Activated naive CD4-positive, alpha-beta T cell treated with Interleukin-2 at 50 U/mL for 16 hours (primary cell): ENCODE measurements at regions not wholly inside any gene's neighbourhood (a gene's known extent, or its start where the extent isn't known, plus 50 kb on each side); places are given as distances from the start of the nearest gene placed in this dataset.

Source experiments
- DNase-seq: peaks from one replicate; pipeline ENCODE4 v3.0.0-alpha.2; 2020

GRCh38 chr6:150651808-150652470 is 52.3 kb downstream of the PLEKHG1 start:
- no peak for DNase-seq

- no peak for DNase-seq
Observed at GRCh38 chr6:150652848-150653613, 53.3 kb downstream of the PLEKHG1 start.

- no peak for DNase-seq
Observed at GRCh38 chr6:150654608-150655007, 54.9 kb downstream of the PLEKHG1 start.

GRCh38 chr6:150656156-150656555 is 56.5 kb downstream of the PLEKHG1 start:
- no peak for DNase-seq

- no peak for DNase-seq
Observed at GRCh38 chr6:150658421-150658820, 58.7 kb downstream of the PLEKHG1 start.

- DNase-seq: no peak
Observed at GRCh38 chr6:150659046-150659763, 59.5 kb downstream of the PLEKHG1 start.

- no peak for DNase-seq
Observed at GRCh38 chr6:150661216-150662007, 61.7 kb downstream of the PLEKHG1 start.

GRCh38 chr6:150662814-150663213 is 63.1 kb downstream of the PLEKHG1 start:
- DNase-seq: no peak

- no peak for DNase-seq
Observed at GRCh38 chr6:150664091-150664490, 64.4 kb downstream of the PLEKHG1 start.

- DNase-seq: no peak
Observed at GRCh38 chr6:150666071-150666470, 66.4 kb downstream of the PLEKHG1 start.

- no peak for DNase-seq
Observed at GRCh38 chr6:150667359-150667758, 67.7 kb downstream of the PLEKHG1 start.

GRCh38 chr6:150667977-150668716 is 68.5 kb downstream of the PLEKHG1 start:
- no peak for DNase-seq

- DNase-seq: no peak
Observed at GRCh38 chr6:150668900-150669302, 69.2 kb downstream of the PLEKHG1 start.

GRCh38 chr6:150670311-150670710 is 70.6 kb downstream of the PLEKHG1 start:
- DNase-seq: no peak

- DNase-seq: no peak
Observed at GRCh38 chr6:150672800-150673199, 73.1 kb downstream of the PLEKHG1 start.

- DNase-seq: no peak
Observed at GRCh38 chr6:150673720-150674346, 74.1 kb downstream of the PLEKHG1 start.

GRCh38 chr6:150676344-150676743 is 76.7 kb downstream of the PLEKHG1 start:
- no peak for DNase-seq

- no peak for DNase-seq
Observed at GRCh38 chr6:150676772-150677171, 77.1 kb downstream of the PLEKHG1 start.

GRCh38 chr6:150680510-150680909 is 80.8 kb downstream of the PLEKHG1 start:
- DNase-seq: no peak

- no peak for DNase-seq
Observed at GRCh38 chr6:150681578-150682395, 82.1 kb downstream of the PLEKHG1 start.

- DNase-seq: no peak
Observed at GRCh38 chr6:150683320-150683719, 83.6 kb downstream of the PLEKHG1 start.
